SK-N-SH treated with all-trans-retinoic acid at 6 μM for 48 hours (cell line): ENCODE measurements at regions not wholly inside any gene's neighbourhood (a gene's known extent, or its start where the extent isn't known, plus 50 kb on each side); places are given as distances from the start of the nearest gene placed in this dataset.

ENCODE experiments used
- ARNTL ChIP-seq: fragments of 450-650 bp; formaldehyde crosslinking; IDR thresholded peaks from 2 replicates; pipeline ENCODE4 v1.5.0; 2020; ENCODE audit warnings: low read depth, mild to moderate bottlenecking, moderate library complexity, borderline replicate concordance
- CREB5 ChIP-seq: fragments of 250-450 bp; sonication (Bioruptor Pico); IDR thresholded peaks from 2 replicates; pipeline ENCODE4 v1.5.1; 2020; ENCODE audit warnings: low read depth, mild to moderate bottlenecking, moderate library complexity
- OSR1 ChIP-seq: fragments of 250-450 bp; sonication (Bioruptor Pico); IDR thresholded peaks from 2 replicates; pipeline ENCODE4 v1.8.0; 2022; ENCODE audit warnings: moderate library complexity, mild to moderate bottlenecking, inconsistent platforms
- PPARA ChIP-seq: fragments of 250-450 bp; sonication (Bioruptor Pico); IDR thresholded peaks from 2 replicates; pipeline ENCODE4 v1.5.0; 2020; ENCODE audit warnings: mild to moderate bottlenecking, borderline replicate concordance
- SNAI2 ChIP-seq: fragments of 250-450 bp; sonication (Bioruptor Pico); IDR thresholded peaks from 2 replicates; pipeline ENCODE4 v1.5.0; 2020; ENCODE audit warnings: mild to moderate bottlenecking, moderate library complexity
- TCF4 ChIP-seq: fragments of 250-450 bp; sonication (Bioruptor Pico); IDR thresholded peaks from 2 replicates; pipeline ENCODE4 v1.8.0; 2021; ENCODE audit warnings: mild to moderate bottlenecking, moderate library complexity, borderline replicate concordance
- ZFP30 ChIP-seq: fragments of 450-650 bp; formaldehyde crosslinking; IDR thresholded peaks from 2 replicates; pipeline ENCODE4 v1.5.0; 2022; ENCODE audit warnings: mild to moderate bottlenecking, moderate library complexity
- ZNF70 ChIP-seq: fragments of 450-650 bp; formaldehyde crosslinking; IDR thresholded peaks from 2 replicates; pipeline ENCODE4 v1.5.0; 2020; ENCODE audit warnings: mild to moderate bottlenecking, moderate library complexity

GRCh38 chr13:74871369-74872070 is 610.4 kb downstream of the TBC1D4 start:
- TF ChIP-seq ARNTL = no peak
- no peak for TF ChIP-seq ZFP30 (CRISPR knock-in tag)
- no peak for TF ChIP-seq OSR1 (CRISPR knock-in tag)
- no peak for TF ChIP-seq ZNF70 (CRISPR knock-in tag)
- TF ChIP-seq PPARA (CRISPR knock-in tag) = no peak
- TF ChIP-seq SNAI2 (CRISPR knock-in tag) = no peak
- TF ChIP-seq CREB5 (CRISPR knock-in tag) = no peak
- TF ChIP-seq TCF4 (CRISPR knock-in tag) = no peak
